ENCODE measurements at regions not wholly inside any gene's neighbourhood (a gene's known extent, or its start where the extent isn't known, plus 50 kb on each side); places are given as distances from the start of the nearest gene placed in this dataset.
A peak's percentile ranks its signal among the peaks of the same experiment; 100 is the strongest.

DNA sequence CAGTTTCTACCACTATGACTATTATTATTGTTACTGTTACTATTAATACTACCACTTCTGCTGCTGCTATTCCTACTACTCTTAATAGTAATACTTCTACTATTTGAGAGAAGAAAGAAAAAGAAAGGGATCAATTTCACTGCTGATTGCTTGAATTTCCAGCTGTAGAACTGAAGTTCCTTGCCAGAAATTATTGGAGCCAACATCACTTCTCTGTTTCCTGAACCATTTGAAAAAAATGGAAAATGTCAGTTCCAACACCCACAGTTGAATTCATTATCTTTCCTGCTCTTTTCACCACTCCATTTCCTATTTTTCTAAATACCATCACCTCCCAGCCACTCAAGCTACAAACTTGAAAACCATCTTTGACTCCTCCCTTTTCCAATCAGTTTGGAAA lies 54.1 kb upstream of the PIK3C2G start:
- DNase-seq (ENCODE audit: low read depth, low spot score): no peak

DNA sequence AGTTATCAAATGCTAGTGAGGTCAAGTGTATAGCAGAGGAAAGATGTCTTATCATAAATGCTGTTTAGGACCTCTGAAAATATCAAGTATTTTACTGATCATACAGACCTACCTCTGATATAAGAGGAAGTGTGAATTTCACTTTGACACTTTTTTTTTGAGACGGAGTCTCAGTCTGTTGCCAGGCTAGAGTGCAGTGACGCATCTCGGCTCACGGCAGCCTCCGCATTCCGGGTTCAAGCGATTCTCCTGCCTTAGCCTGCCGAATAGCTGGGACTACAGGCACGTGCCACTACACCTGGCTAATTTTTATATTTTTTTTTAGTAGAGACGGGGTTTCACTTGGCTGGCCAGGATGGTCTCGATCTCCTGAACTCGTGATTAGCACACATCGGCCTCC lies 55.1 kb upstream of the PIK3C2G start:
- DNase-seq (ENCODE audit: low read depth, low spot score): no peak

DNA sequence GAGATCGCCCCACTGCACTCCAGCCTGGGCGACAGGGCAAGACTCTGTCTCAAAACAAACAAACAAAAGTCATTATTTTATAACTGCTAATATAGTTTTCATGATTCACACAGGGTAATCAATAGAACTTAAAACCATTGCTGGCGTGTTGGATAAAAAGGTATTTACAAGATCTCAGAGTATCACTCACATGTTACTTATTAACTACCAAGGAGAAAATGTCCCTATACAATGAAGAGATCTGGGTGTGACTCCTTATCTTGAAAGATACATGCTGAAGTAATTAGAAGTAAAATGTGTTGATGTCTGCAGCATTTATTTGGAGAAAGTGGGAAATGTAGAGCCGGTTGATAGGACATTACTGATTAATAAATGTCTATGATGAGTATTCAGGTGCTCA lies 57.3 kb upstream of the PIK3C2G start:
- no peak for DNase-seq (ENCODE audit: low read depth, low spot score)

DNA sequence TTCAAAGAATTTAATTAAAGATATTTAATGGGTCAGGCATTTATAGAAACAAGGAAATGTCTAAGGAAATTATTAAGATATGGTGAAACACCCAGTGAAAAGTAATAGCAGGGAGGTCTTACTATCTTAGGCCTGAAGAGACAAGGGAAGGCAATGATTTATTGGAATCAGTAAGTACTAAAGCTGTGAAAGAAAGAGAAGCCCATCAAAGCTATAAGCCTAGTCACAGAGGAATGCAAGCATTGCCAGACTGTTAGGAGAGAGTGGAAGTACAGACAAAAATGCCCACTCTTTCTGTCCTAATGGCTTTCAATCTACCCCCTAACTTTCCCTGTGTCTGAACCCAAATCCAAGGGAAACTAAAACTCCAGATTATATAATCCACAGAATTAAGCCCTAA lies 69.2 kb upstream of the PIK3C2G start:
- DNase-seq (ENCODE audit: low read depth, low spot score): no peak

DNA sequence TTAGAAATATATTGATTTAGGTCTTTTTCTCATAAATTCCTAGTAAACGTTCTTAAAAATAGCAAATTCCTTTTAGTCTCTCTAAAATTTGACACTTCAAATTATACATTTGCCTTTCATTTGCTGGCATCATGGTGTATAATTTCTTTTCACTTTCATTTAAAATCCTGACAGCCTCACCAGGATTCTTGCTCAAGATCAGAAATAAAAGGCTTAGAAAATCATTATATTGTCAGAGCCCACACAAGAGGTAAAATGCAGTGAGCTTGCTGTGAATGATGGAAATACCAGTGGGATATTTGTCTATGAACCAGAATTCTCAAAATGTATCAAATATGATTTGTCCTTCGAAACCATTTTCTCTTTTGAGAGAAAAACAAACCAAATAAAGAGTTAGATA lies 78.2 kb upstream of the PIK3C2G start:
- DNase-seq (ENCODE audit: low read depth, low spot score): no peak

DNA sequence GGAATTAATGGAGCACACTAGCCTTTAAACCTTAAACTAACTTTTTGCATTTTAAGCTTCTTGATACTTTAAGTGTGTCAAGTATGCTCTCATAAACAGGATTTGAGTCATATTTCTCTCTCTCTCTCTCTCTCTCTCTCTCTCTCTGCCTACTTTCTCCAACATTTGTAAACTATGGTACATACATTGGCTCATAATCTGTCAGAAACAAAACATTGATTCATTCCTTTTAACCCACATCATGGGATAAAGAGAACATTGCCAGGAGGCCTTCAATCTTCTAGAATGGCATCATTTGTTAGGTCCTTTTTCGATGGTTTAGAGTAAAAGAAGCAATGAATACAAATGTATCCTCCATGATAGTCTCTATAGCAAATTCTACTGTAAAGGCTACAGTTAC lies 81.6 kb upstream of the RERGL start:
- no peak for DNase-seq (ENCODE audit: low read depth, low spot score)

DNA sequence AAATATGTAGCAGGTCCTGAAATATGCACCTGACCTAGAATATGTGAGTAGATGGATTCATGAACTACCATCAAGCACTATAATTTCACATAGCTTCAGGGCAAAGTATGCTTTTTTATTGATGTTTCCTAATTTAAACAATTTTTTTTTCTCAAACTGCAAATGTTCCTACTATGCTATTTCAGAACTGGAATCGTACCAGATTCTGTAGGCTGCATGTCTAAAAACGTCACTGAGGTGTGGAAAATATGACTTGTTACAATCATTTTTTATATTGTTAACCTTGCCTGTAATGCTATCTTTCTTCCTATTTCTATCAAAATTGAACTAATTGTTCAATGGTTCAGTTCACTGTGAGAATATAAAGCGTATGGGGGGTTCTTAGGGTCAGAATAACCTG lies 78.0 kb upstream of the RERGL start:
- no peak for DNase-seq (ENCODE audit: low read depth, low spot score)

DNA sequence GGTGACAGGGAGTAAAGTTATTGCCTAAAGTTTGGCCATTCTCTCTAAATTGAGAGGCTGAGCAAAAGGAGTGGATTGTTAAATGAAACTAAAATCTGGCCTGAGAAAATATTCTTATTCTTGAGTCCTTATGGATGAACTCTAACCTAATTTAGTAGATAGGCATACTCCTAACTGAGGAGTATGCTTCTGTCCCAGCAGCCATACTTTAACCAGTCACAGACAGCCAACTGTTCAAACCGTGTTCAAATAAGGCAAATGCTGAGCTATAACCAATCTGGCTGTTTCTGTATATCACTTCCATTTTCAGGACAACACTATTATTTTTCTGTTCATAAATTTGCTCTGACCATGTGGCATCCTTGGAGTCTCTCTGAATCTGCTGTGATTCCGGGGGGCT lies 75.9 kb upstream of the RERGL start:
- DNase-seq (ENCODE audit: low read depth, low spot score): no peak

DNA sequence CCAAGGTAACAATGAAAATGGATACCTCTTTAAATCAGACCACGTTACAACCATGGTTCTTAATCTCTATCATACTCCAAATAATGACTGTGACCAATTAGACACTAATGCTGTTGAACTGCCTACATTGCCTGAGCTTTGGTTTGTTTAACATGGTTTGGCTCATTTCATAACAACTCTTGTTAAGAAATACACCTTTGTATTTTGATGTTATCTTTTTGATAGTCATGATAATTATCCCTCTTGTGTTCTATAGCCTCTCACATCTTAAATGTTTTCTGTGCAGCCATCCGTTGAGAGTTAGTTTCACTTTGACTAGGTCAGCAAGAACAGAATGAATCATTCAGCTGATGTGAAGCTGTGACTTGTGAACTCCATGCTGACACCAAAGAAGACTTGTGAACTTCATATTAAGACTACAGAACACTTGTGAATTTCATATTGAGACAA lies 75.5 kb upstream of the RERGL start:
- DNase-seq (ENCODE audit: low read depth, low spot score): peak; percentile 28

DNA sequence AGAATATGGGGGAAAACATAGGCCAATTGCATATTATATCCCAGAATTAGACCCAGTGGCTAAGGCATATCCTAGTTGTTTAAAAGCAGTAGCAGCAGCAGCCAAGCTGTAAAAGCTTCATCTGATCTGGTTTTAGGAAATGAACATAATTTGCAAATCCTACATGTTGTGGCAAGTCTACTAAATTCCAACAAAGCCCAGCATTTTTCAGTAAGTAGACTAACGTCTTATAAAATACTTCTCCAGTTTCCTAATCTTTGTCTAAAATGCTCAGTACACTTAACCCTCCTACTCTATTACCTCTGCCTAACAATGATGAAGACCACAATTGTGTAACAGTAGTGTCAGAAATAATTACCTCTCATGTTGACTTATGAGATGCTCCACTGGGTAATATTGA lies 70.9 kb upstream of the RERGL start:
- no peak for DNase-seq (ENCODE audit: low read depth, low spot score)

DNA sequence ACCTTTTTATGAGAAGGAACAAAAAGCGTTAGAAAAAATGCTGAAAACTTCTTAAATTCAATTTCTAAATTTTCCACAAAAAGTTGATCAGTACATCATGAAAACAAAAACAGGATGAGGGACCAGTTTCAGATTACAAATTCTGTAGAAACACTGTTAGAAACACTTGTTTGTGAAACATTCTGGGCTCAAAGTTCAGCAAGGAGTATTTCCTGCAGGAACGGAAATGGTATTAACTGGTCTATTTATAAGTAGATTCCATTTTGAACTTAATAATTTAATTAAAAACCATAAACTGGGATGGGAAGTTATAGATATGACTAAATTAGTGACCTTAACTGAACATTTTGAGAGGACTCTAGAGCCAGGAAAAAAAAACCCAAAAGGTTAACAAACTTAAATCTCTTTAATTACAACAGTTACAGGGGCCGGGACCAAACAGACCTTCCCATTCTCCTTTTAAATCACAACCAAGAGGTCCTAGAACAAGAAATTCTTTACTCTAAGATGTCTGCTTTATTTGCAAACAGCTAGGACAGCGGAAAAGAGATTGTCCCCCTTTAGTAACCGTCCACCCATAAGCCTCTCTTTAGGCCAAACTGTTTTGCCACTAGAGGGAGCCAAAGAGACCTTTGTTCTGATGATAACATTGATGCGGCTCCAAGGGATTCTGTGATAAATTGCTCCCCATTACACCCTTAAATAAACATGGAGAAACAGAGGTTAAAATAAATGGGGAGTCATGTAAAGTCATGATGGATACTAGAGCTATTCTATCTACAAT lies 69.0 kb upstream of the RERGL start:
- no peak for DNase-seq (ENCODE audit: low read depth, low spot score)

DNA sequence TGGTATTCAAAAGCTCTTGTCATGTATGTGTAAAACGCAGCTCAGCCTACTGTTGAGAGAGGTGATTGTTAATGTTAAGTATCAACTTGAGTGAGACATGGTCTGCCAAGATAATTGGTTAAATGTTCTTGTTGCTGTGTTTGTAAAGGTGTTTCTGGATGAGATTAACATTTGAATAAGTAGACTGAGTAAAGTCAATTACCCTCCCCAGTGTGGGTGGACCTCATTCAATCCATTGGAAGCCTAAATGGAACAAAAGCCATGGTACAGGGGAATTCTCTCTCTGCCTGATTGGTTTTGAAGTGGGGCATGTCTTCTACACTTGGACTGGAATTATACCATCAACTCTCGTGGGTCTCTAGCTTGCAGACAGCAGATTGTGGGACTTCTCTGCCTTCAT lies 63.8 kb upstream of the RERGL start:
- no peak for DNase-seq (ENCODE audit: low read depth, low spot score)

DNA sequence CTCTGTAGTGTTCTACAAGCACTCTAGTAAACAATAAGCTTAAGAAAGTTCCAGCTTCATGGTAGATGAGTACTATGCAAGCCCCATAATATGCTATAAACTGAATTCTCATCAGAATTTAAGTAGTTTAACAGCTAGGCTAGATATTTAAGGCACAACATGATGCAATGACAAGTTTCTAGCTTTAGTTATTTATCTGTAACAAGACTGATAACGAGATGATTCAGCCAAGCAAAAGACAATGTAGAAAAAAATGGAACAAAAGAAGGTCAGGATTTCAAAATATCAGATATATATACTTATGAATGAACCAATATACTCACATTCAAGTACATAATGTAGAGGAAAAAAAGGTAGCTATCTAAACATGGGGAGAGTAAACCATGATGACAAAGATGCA lies 61.0 kb upstream of the RERGL start:
- no peak for DNase-seq (ENCODE audit: low read depth, low spot score)

DNA sequence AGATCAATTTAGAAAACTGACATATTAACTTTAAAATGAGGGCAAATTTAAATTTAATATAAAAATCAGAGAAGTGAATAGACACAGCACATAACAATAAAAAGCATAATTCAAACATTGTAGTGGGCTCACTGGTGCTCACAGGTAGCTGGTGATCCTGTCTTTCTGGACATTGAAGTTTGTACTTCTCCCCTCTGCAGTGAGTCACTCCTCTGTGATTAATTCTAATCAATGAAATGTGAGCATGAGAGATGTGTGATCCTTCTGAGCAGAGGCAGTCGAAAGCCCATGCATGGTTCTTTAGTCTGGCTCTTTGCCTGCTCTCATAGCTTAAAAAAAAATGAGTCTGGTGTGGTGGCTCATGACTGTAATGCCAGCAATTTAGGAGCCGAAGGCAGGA lies 59.0 kb upstream of the RERGL start:
- no peak for DNase-seq (ENCODE audit: low read depth, low spot score)

DNA sequence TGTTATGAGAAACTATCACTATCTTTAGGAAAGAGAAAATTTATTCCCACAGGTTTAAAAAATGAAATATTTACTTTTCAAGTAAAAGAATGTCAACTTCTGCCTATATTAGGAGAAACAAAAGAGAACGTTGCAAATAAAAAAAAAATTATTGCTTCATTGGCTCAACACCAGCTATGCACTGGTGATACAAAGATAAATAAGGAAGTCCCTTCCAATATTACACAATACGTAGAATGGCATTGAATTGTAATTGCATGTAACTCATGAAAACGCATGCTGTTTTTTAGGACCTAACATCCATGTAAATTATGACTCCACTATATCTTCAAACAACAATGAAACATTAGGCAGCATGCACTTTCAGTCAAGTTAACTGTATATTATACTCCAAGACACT lies 56.4 kb upstream of the RERGL start:
- no peak for DNase-seq (ENCODE audit: low read depth, low spot score)

DNA sequence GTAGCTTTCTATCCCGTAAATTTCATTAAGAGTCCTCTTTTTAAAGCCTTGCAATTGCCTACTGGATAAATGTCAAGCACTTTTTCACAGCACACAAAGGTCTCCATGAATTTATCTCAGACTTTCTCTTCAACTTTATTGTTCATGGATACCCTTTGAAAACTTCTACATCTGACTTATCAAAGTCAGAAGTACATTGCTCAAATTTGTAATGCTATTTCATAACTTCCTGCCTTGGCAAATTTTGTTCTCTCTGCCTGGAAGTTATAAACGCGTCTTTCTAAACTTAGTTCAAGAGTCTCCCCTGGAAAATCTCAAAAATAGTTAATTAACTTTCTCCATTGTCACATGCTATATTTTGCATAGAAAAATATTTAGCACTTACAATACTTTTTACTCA lies 55.9 kb upstream of the RERGL start:
- no peak for DNase-seq (ENCODE audit: low read depth, low spot score)

DNA sequence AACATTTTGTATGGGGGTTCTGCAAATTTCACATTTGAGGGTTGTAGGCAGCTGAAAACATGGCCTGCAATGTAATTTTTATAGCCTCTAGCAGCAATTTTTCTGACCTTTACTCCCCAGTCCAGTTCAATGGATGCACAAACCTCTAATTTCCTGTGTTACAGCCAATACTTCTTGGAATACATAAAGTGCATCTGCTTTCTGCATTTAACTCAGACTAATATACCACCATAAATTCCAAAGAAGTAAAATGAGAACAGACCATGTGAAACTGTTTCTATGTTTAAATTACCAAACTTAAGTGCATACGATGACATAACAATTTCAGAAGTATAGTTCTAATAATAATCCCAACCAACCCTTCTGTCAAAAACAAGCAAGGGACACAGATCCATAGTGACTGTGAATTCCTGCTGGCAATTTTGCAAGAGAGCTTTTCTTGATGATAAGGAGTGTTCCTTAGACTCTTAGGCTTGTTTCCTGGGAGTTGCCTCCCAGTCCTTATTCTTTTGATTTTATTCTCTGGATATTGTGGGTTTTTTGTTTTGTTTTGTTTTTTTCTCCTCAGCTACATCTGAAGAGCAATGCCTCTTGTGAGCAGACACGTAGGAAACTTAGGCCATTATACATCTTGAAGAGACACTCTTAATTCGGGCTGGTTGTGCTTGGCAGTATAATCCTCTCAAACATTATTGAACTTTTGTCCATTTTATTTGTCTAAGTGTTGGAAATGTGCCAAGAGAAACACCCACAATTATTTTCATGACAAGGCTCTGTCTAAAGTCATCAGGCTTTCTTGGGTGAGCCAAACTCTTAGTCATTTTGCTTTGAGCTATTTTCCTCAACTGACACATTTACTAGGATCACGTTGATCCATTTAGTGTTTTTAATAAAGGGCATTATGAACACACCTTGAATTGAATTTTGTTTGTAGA lies 51.3 kb upstream of the RERGL start:
- peak; percentile 46 for DNase-seq (ENCODE audit: low read depth, low spot score)

DNA sequence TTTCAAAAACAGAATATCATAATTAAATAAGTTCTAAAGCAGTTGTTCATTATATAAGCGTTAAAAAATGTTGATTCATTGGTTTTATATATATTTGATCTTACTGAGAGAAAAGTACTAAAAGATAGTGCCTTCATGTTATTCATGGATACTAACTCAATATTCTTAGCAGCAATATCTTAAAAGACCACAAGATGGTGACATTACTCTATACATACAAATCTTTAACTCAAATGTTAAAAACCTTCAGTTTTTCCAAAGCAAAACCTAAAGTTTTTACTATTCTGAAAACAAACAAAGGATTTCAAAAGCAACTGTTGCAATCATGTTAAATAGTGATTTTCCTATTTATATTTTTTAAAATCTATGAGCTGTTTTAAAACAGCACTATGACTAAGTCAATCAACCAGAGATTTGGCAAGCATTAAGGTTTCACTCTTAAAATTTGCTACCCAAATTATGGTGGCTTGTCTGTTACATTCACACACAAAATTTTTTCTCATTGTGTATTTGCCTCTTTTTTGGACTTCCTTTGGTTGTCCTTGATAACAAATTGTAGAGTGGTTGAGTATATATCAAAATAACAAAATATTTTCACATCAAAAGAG lies 50.1 kb upstream of the RERGL start:
- DNase-seq (ENCODE audit: low read depth, low spot score): no peak
